ENCODE measurements at regions not wholly inside any gene's neighbourhood (a gene's known extent, or its start where the extent isn't known, plus 50 kb on each side); places are given as distances from the start of the nearest gene placed in this dataset.

DNA sequence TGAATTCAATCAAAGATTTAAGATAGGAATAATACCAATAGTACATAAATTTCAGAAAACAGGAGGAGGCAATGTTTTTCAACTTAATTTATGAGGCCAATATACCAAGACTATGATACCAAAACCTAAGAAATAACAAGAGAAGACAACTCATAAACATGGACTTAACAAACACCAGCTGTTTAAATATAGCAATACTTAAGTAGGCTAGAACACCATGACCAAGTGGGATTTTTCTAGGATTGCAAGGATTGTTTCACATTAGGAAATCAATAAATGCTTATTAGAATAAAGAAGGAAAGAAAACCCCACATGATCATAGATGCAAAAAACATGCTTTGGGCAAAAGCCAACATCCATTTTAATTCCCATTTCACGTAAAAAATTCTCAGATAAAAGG lies 355.1 kb downstream of the EPM2A start:
- no peaks in the 10 kb centered on the region for H3K4me1 Mint-ChIP-seq
- H3K27me3 Mint-ChIP-seq, result peaks cover 2% of the 10 kb centered on the region
- POLR2A ChIA-PET, result no interaction called here
- CTCF ChIA-PET, result no interaction called here
- no peak overlapping the region for H3K27ac Mint-ChIP-seq
- DNase-seq, result no peak
- H3K9me3 Mint-ChIP-seq, result peaks cover 3% of the 10 kb centered on the region
- no peaks in the 10 kb centered on the region for H3K36me3 Mint-ChIP-seq (ENCODE audit: low read depth)
- no peak overlapping the region for H3K4me3 Mint-ChIP-seq

DNA sequence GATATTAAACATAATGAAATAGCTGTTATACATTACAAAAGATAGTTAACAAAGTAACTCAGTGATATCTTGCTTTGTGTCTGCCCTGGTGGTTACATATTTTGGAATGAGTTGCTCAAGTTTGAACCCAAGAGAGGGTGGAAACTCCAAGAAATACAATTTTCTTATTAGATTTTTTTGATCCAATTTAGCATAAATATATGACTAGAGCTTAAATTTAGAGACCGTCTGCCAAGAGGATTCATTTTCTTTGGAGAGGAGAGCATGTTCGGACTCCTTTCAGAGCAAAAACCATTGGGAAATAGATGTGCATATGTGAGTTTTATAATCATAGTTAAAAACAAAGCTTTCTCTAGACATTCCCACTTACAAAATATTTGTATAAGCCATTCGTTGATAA lies 353.4 kb downstream of the EPM2A start:
- no peaks in the 10 kb centered on the region for H3K36me3 Mint-ChIP-seq (ENCODE audit: low read depth)
- peaks cover 3% of the 10 kb centered on the region for H3K9me3 Mint-ChIP-seq
- no peak for DNase-seq
- H3K27me3 Mint-ChIP-seq, result peaks cover 2% of the 10 kb centered on the region
- POLR2A ChIA-PET, result no interaction called here
- CTCF ChIA-PET, result no interaction called here
- H3K4me1 Mint-ChIP-seq, result no peaks in the 10 kb centered on the region
- no peak overlapping the region for H3K4me3 Mint-ChIP-seq
- no peak overlapping the region for H3K27ac Mint-ChIP-seq

DNA sequence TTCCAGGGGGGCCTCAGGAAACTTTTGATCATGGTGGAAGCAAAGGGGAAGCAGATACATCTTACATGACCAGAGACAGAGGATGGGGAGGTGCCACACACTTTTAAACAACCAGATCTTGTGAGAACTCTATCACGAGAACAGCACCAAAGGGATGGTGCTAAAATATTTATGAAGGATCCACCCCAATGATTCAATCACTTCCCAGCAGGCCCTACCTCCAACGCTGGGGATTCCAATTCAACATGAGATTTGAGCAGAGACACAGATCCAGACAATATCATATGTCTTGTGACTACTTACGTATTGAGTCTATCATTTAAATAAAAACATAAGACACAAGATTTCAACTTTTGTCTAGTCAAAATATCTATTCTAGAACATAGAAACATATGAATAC lies 351.9 kb downstream of the EPM2A start:
- Mint-ChIP-seq H3K27me3 (peaks cover 2% of the 10 kb centered on the region), H3K4me1 (no peaks in the 10 kb centered on the region), H3K4me3 (no peak overlapping the region), H3K9me3 (no peaks in the 10 kb centered on the region), H3K27ac (no peak overlapping the region), H3K36me3 (ENCODE audit: low read depth) (no peaks in the 10 kb centered on the region)
- DNase-seq, result no peak
- ChIA-PET POLR2A (no interaction called here), CTCF (no interaction called here)

DNA sequence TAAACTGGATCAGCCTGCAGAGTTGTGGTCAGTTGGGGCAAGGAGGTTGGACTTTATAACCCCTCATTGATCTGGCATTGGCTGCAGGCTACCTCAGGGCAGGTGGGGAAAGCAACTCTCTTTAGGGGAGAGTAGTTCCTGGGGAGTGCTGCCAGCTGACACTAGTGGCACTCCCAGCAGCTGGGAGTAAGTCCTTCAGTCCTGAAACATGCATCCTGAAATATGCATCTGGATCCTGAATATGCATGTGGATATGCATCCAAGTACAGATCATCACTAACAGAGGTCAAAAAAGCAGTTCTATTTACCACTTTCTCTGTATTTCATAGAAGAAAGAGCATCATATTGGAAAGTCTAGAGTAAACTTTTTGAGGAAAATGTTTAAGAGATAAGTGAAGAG lies 350.8 kb downstream of the EPM2A start:
- Mint-ChIP-seq H3K4me3 (no peak overlapping the region), H3K9me3 (no peaks in the 10 kb centered on the region), H3K4me1 (no peaks in the 10 kb centered on the region), H3K27me3 (peaks cover 2% of the 10 kb centered on the region), H3K36me3 (ENCODE audit: low read depth) (no peaks in the 10 kb centered on the region), H3K27ac (no peak overlapping the region)
- CTCF ChIA-PET, result no interaction called here
- POLR2A ChIA-PET, result no interaction called here
- DNase-seq, result no peak

DNA sequence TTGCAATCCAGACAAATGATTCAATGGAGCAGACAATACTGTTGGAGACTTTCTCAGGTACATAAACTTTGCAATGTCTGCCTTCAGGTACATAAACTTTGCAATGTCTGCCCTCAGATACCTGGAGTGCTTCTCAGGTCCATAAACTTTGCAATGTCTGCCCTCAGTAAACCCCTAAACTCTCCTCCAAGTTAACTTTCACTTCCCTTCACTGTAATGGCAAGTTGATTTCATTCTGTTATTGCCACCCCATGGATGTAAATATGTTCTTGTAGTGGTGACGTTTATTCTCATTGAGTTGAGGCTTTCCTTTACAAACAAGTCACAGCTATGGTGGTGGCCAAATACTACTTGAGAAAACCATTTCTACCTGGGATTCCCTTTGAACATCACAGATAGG lies 338.8 kb downstream of the EPM2A start:
- Mint-ChIP-seq H3K4me1 (no peaks in the 10 kb centered on the region), H3K27me3 (no peaks in the 10 kb centered on the region), H3K36me3 (ENCODE audit: low read depth) (no peaks in the 10 kb centered on the region), H3K4me3 (no peak overlapping the region), H3K9me3 (no peaks in the 10 kb centered on the region), H3K27ac (no peak overlapping the region)
- no peak for DNase-seq
- CTCF ChIA-PET, result no interaction called here
- POLR2A ChIA-PET, result no interaction called here

DNA sequence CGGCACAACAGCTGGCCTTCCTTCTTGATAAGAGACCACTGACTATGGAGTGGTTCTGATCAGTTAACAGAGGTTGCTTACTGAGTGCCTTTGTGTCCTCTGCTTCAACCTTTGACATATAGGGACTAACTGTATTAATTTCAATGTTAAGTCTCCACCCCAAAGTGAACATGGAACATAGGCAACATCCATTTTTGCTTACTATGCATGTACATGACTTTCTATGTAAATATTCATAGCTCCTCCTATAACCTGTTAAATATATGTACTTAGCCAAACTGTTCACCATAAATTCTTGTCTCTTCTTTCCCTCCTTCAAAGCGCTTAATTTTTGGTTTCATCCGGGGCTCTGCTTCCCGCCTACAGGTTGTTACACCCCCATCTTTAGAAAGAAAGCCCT lies 334.8 kb downstream of the EPM2A start:
- Mint-ChIP-seq H3K4me3 (no peak overlapping the region), H3K27me3 (no peaks in the 10 kb centered on the region), H3K27ac (no peak overlapping the region), H3K36me3 (ENCODE audit: low read depth) (no peaks in the 10 kb centered on the region), H3K4me1 (no peaks in the 10 kb centered on the region), H3K9me3 (no peaks in the 10 kb centered on the region)
- no peak for DNase-seq
- POLR2A ChIA-PET, result no interaction called here
- CTCF ChIA-PET, result no interaction called here

DNA sequence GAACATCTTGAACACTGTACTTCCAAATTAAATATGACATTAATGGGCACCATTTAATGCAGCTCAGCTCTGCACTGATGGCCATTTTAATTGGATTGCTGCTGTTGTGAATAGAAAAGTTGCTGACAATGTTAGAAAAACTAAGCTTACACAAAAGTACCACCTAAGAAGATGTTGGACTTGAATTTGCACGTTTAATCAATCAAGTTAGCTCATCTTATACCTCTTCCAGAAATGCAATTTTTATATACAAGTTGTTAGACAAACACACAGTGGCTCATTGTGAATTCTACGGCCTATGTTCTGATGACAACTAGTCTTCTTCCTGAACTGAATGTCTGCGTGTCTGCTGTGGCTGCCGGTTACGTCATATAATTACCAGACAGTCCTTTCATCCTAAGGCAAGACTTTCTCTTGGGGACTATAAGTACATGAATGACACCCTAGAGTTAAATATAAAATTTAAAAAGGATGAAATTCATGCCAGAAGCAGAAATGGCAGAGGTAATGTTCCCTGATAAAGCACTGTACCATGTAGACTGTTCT lies 330.2 kb downstream of the EPM2A start:
- no peak for DNase-seq
- no peak overlapping the region for H3K27ac Mint-ChIP-seq
- ChIA-PET CTCF (no interaction called here), POLR2A (no interaction called here)
- H3K36me3 Mint-ChIP-seq (ENCODE audit: low read depth), result no peaks in the 10 kb centered on the region
- H3K4me3 Mint-ChIP-seq, result no peak overlapping the region
- peaks cover 2% of the 10 kb centered on the region for H3K27me3 Mint-ChIP-seq
- H3K9me3 Mint-ChIP-seq, result no peaks in the 10 kb centered on the region
- no peaks in the 10 kb centered on the region for H3K4me1 Mint-ChIP-seq

DNA sequence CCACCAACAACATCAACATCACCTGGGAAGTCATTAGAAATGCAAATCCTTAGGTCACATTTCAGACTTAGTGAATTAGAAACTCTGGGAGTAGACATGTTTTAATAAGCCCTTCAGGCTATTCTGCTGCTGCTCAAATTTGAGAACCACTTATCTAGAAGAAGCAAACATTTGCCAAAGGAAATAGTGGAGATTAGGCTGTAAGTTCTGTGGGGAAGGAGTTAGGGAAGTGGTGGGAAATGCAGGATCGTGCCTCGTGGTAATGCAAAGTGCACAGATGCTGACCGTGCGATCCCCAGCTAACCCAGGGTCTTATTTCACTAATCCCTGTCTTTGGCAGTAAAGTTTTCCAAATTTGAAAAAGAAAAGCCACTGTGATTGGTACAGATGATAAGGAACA lies 328.5 kb downstream of the EPM2A start:
- no peaks in the 10 kb centered on the region for H3K4me1 Mint-ChIP-seq
- CTCF ChIA-PET, result no interaction called here
- peaks cover 2% of the 10 kb centered on the region for H3K27me3 Mint-ChIP-seq
- no peak overlapping the region for H3K27ac Mint-ChIP-seq
- POLR2A ChIA-PET, result no interaction called here
- no peaks in the 10 kb centered on the region for H3K36me3 Mint-ChIP-seq (ENCODE audit: low read depth)
- DNase-seq, result no peak
- no peaks in the 10 kb centered on the region for H3K9me3 Mint-ChIP-seq
- no peak overlapping the region for H3K4me3 Mint-ChIP-seq

DNA sequence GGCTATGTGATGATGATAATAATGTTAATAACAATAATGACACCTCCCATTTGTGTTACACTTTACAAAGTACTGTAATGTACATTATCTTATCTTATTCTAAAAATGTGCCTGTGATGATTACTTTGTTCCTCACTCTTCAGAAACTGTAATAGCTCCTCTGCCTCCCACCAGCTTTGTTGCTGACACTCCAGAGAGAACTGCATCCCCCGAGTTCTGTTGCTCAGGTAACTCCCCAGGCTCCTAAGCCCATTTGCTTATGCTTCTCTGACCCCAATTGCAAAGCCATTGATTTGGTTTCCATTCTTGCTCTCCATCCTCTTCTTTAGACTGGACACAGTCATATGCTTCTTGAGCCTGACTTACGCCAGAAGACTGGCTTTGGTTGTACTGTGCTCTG lies 319.7 kb downstream of the EPM2A start:
- no peaks in the 10 kb centered on the region for H3K27me3 Mint-ChIP-seq
- ChIA-PET POLR2A (no interaction called here), CTCF (no interaction called here)
- no peak overlapping the region for H3K4me3 Mint-ChIP-seq
- no peaks in the 10 kb centered on the region for H3K9me3 Mint-ChIP-seq
- DNase-seq, result no peak
- no peaks in the 10 kb centered on the region for H3K4me1 Mint-ChIP-seq
- H3K36me3 Mint-ChIP-seq (ENCODE audit: low read depth), result no peaks in the 10 kb centered on the region
- no peak overlapping the region for H3K27ac Mint-ChIP-seq

DNA sequence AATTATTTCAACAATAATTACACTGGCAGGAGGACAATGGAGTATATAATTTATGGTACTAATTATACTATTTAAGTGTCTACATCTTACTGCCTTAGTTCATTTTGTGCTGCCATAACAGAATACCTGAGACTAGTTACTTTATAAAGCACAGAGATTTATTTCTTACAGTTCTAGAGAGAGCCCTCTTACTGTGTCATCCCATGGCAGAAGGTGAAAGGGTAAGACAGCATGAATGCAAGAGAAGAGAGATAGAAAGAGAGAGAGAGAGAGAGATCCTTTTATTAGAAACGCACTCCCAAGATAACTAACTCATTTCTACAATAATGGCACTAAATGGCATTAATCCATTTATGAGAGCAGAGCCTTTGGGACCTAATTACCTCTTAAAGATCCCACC lies 314.7 kb downstream of the EPM2A start:
- Mint-ChIP-seq H3K9me3 (no peaks in the 10 kb centered on the region), H3K4me3 (no peak overlapping the region), H3K27ac (no peak overlapping the region), H3K27me3 (no peaks in the 10 kb centered on the region), H3K36me3 (ENCODE audit: low read depth) (no peaks in the 10 kb centered on the region), H3K4me1 (no peaks in the 10 kb centered on the region)
- no peak for DNase-seq
- POLR2A ChIA-PET, result no interaction called here
- CTCF ChIA-PET, result no interaction called here

DNA sequence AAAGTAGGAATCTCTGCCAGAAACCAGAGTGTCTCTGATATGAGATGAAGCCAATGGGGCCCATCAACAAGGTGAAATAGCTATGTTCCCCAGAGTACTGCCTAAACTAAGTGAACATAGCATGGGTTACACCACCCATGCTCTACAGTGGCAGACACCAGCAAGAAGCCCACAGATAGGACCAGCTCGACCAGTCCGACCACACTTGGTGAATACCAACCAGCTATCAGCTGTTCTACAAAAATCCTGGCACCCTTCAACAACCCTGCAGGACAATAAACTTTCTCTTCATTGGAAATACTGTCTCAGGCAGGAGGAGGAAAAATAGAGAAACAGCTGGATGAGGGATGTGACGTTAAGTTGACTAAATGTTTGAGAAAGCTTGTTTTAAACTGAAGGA lies 311.4 kb downstream of the EPM2A start:
- H3K27me3 Mint-ChIP-seq, result no peaks in the 10 kb centered on the region
- H3K9me3 Mint-ChIP-seq, result no peaks in the 10 kb centered on the region
- H3K36me3 Mint-ChIP-seq (ENCODE audit: low read depth), result no peaks in the 10 kb centered on the region
- no peak overlapping the region for H3K4me3 Mint-ChIP-seq
- no peak overlapping the region for H3K27ac Mint-ChIP-seq
- H3K4me1 Mint-ChIP-seq, result no peaks in the 10 kb centered on the region
- DNase-seq, result no peak
- POLR2A ChIA-PET, result no interaction called here
- CTCF ChIA-PET, result no interaction called here

DNA sequence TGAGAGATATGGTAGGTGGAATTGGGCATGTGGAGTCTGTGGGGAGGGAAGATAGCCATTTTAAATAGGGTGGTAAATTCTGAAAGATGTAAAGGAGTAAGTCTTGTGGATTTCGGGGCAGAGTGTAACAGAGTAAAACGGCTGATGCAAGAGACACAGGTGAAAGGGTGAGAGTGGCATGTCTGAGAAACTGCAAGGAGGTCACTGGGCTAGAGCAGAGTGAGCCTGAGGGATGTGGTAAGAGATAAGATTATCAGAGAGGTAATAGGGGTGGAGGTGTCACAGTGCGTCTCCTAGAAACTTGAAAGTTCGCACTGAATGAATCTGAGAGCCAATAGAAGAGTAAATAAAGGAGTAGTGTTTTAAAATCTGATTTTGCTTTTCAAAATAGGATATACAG lies 308.1 kb downstream of the EPM2A start:
- DNase-seq, result no peak
- POLR2A ChIA-PET, result no interaction called here
- no peak overlapping the region for H3K27ac Mint-ChIP-seq
- H3K4me1 Mint-ChIP-seq, result no peaks in the 10 kb centered on the region
- no peaks in the 10 kb centered on the region for H3K36me3 Mint-ChIP-seq (ENCODE audit: low read depth)
- H3K27me3 Mint-ChIP-seq, result no peaks in the 10 kb centered on the region
- H3K4me3 Mint-ChIP-seq, result no peak overlapping the region
- no peaks in the 10 kb centered on the region for H3K9me3 Mint-ChIP-seq
- CTCF ChIA-PET, result no interaction called here

DNA sequence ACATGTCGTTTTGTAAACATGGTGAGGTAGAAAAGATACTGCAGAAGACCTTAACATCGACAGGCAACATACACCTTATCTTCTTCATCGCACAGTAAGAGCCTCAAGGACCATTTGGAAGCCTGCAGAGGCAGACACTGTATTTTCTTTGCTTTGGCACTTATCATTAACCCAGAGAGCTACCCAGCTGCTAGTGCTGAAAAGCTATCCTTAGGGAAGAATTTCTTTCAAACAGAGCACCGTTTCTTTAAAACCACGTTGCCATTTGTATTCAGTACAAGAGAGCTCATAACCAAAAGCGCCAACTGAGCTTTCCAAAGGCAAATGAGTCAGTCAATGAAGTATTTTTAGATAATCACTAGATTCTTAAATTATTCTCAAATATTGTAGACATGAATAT lies 306.6 kb downstream of the EPM2A start:
- Mint-ChIP-seq H3K4me3 (no peak overlapping the region), H3K9me3 (no peaks in the 10 kb centered on the region), H3K4me1 (no peaks in the 10 kb centered on the region), H3K27me3 (no peaks in the 10 kb centered on the region), H3K36me3 (ENCODE audit: low read depth) (no peaks in the 10 kb centered on the region), H3K27ac (no peak overlapping the region)
- no peak for DNase-seq
- CTCF ChIA-PET, result no interaction called here
- POLR2A ChIA-PET, result no interaction called here

DNA sequence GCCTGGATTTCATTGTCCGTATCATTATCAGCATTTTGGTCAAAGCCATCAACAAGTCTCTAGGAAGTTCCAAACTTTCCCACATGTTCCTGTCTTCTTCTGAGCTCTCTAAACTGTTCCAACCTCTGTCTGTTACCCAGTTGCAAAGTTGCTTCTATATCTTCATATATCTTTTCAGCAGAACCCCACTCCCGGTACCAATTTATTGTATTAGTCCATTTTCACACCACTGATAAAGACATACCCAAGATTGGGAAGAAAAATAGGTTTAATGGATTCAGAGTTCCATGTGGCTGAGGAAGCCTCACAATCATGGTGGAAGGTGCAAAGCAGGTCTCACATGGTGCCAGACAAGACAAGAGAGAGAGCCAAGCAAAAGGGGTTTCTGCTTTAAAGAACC lies 293.2 kb downstream of the EPM2A start:
- peaks cover 12% of the 10 kb centered on the region for H3K9me3 Mint-ChIP-seq
- no peak overlapping the region for H3K27ac Mint-ChIP-seq
- H3K4me3 Mint-ChIP-seq, result no peak overlapping the region
- CTCF ChIA-PET, result no interaction called here
- no peak for DNase-seq
- H3K27me3 Mint-ChIP-seq, result no peaks in the 10 kb centered on the region
- H3K36me3 Mint-ChIP-seq (ENCODE audit: low read depth), result no peaks in the 10 kb centered on the region
- H3K4me1 Mint-ChIP-seq, result no peaks in the 10 kb centered on the region
- POLR2A ChIA-PET, result no interaction called here

DNA sequence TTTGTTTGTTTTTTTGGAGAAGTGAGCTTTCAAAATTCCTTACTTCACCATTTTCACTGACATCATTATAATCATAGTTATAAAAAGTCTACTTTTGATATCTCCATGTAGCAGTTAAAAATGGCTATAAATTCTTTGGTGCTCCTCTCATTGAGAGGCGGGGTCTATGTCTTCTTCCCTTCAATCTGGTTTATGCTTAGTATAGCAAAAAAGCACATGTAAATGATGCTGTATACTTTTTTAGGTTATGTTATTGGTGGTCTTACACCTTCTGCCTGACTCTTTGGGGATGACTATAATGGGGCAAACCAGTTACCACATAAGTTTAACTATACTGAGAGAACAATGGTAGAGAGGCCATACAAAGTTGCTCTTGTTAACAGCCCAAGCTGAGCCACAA lies 289.6 kb downstream of the EPM2A start:
- H3K4me1 Mint-ChIP-seq, result no peaks in the 10 kb centered on the region
- H3K4me3 Mint-ChIP-seq, result no peak overlapping the region
- no peaks in the 10 kb centered on the region for H3K27me3 Mint-ChIP-seq
- H3K27ac Mint-ChIP-seq, result no peak overlapping the region
- ChIA-PET CTCF (no interaction called here), POLR2A (no interaction called here)
- H3K9me3 Mint-ChIP-seq, result peaks cover 12% of the 10 kb centered on the region
- no peaks in the 10 kb centered on the region for H3K36me3 Mint-ChIP-seq (ENCODE audit: low read depth)
- DNase-seq, result no peak

Data from activated CD4-positive, alpha-beta memory T cell treated with anti-CD3 and anti-CD28 coated beads, Interleukin-2, amount 10 ng/mL, durations not matched to agents 7 days and 5 days (primary cell).